HepG2 (cell line): ENCODE measurements at regions not wholly inside any gene's neighbourhood (a gene's known extent, or its start where the extent isn't known, plus 50 kb on each side); places are given as distances from the start of the nearest gene placed in this dataset.

Experiments
- ATAC-seq: fragments of 200-7000 bp; cut with Tn5 transposase; 3 replicates; pipeline ENCODE4 v1.9.1; 2020; ENCODE audit warnings: mild to moderate bottlenecking, moderate library complexity
- BruUV-seq: library from RNA; stranded (reverse); fragments of 400-500 nt; replicated peaks from 2 replicates; lab custom pipeline; 2021; lab: Mats Ljungman, UMichigan
- CTCF ChIA-PET: fragments of 300-600 bp; formaldehyde crosslinking; extraction: SDS; loops from one replicate; lab custom pipeline; 2021; ENCODE audit warnings: low total read pairs, inconsistent platforms, low intra/inter-chr PET ratio; lab: Yijun Ruan, JAX
- POLR2A ChIA-PET: fragments of 350-600 bp; sonication (Branson Sonifier 250); formaldehyde crosslinking; loops from one replicate; lab custom pipeline; 2020; ENCODE audit warnings: antibody characterized with exemption, inconsistent platforms; lab: Yijun Ruan, JAX
- DNase-seq: peaks from one replicate; pipeline ENCODE4 v3.0.0-alpha.2; 2015; ENCODE audit warnings: low spot score
- FAIRE-seq: peaks from 3 replicates; lab custom pipeline; 2011; peaks lifted over from hg19 to GRCh38; lab: Jason Lieb, UNC
- H2AFZ ChIP-seq: one replicate; pipeline ENCODE4 v1.6.1; 2011; ENCODE audit warnings: low read length, inconsistent platforms
- H3K27ac ChIP-seq: fragments of 300-600 bp; 3 replicates; pipeline ENCODE4 v1.8.0; 2011; ENCODE audit warnings: mixed run types, mild to moderate bottlenecking, mixed read lengths, low read length, inconsistent platforms; ENCODE audit not compliant: insufficient read depth; ENCODE audit errors: extremely low read length
- H3K27me3 ChIP-seq, 2 experiments: fragments of 200-600 bp in 1 of 2; 2 replicates in 1 of 2; 3 replicates in 1 of 2; pipeline versions ENCODE4 v1.6.0 to v1.8.0; 2011; ENCODE audit warnings: low read length in 2 of 2, mild to moderate bottlenecking in 2 of 2, moderate library complexity in 2 of 2, inconsistent platforms in 1 of 2; ENCODE audit not compliant: insufficient read depth in 2 of 2, control insufficient read depth in 1 of 2
- H3K36me3 ChIP-seq, 2 experiments: fragments of 200-600 bp in 1 of 2; replicated peaks in 1 of 2; 2 replicates in 1 of 2; 3 replicates in 1 of 2; pipeline versions ENCODE4 v1.5.1 to v1.8.0; 2011; ENCODE audit warnings: low read length in 2 of 2, inconsistent platforms in 1 of 2; ENCODE audit not compliant: insufficient read depth in 2 of 2, control insufficient read depth in 1 of 2
- H3K4me1 ChIP-seq: 2 replicates; pipeline ENCODE4 v1.5.1; 2012; ENCODE audit warnings: low read length, inconsistent platforms; ENCODE audit not compliant: insufficient read depth
- H3K4me2 ChIP-seq: 2 replicates; pipeline ENCODE4 v1.6.0; 2011; ENCODE audit warnings: low read depth, low read length, inconsistent platforms
- H3K4me3 ChIP-seq, 3 experiments: fragments of 200-600 bp in 1 of 3; sonication (generic), shearing (Covaris generic) in 1 of 3; replicated peaks in 1 of 3; 2 replicates each; pipeline ENCODE4 v1.5.1; 2011 to 2016; ENCODE audit warnings: low read length in 3 of 3, inconsistent platforms in 2 of 3, low read depth in 2 of 3, mild to moderate bottlenecking in 2 of 3, control low read depth in 1 of 3, mixed read lengths in 1 of 3; ENCODE audit not compliant: insufficient read depth in 1 of 3
- H3K79me2 ChIP-seq: one replicate; pipeline ENCODE4 v1.6.1; 2011; ENCODE audit warnings: low read length, inconsistent platforms; ENCODE audit not compliant: insufficient read depth
- H3K9ac ChIP-seq: 2 replicates; pipeline ENCODE4 v1.6.0; 2011; ENCODE audit warnings: mild to moderate bottlenecking, low read depth, low read length, inconsistent platforms; ENCODE audit not compliant: insufficient read depth
- H3K9me3 ChIP-seq: 2 replicates; pipeline ENCODE4 v1.5.1; 2012; ENCODE audit warnings: mild to moderate bottlenecking, low read length
- H4K20me1 ChIP-seq: 2 replicates; pipeline ENCODE4 v1.6.0; 2011; ENCODE audit warnings: inconsistent platforms, mild to moderate bottlenecking, low read length, moderate library complexity; ENCODE audit not compliant: insufficient read depth
- AKAP8 ChIP-seq: sonication (generic); formaldehyde crosslinking; IDR thresholded peaks from 2 replicates; pipeline ENCODE4 v1.5.1; 2020; ENCODE audit warnings: mild to moderate bottlenecking, missing genetic modification reagents
- GLMP ChIP-seq: sonication (generic); formaldehyde crosslinking; IDR thresholded peaks from 2 replicates; pipeline ENCODE4 v1.9.0; 2021; ENCODE audit warnings: missing genetic modification reagents, mild to moderate bottlenecking, borderline replicate concordance
- HOXA5 ChIP-seq: sonication (generic); formaldehyde crosslinking; IDR thresholded peaks from 2 replicates; pipeline ENCODE4 v1.4.0; 2020; ENCODE audit warnings: missing genetic modification reagents
- SIX4 ChIP-seq: sonication (generic); formaldehyde crosslinking; IDR thresholded peaks from 2 replicates; pipeline ENCODE4 v1.4.0; 2020; ENCODE audit warnings: missing genetic modification reagents
- TOE1 ChIP-seq: sonication (generic); formaldehyde crosslinking; IDR thresholded peaks from 2 replicates; pipeline ENCODE4 v1.4.0; 2020; ENCODE audit warnings: mild to moderate bottlenecking, missing genetic modification reagents
- XRCC5 ChIP-seq: fragments of 200-400 bp; formaldehyde crosslinking; optimal IDR thresholded peaks from 2 replicates; pipeline ENCODE3; 2017; ENCODE audit warnings: mild to moderate bottlenecking, low read length
- ZFP37 ChIP-seq: sonication (generic); formaldehyde crosslinking; IDR thresholded peaks from 2 replicates; pipeline ENCODE4 v1.4.0; 2020; ENCODE audit warnings: missing genetic modification reagents, borderline replicate concordance
- ZFP41 ChIP-seq: sonication (generic); formaldehyde crosslinking; IDR thresholded peaks from 2 replicates; pipeline ENCODE4 v1.4.0; 2020; ENCODE audit warnings: mild to moderate bottlenecking, missing genetic modification reagents, borderline replicate concordance
- ZFP90 ChIP-seq: sonication (generic); formaldehyde crosslinking; IDR thresholded peaks from 2 replicates; pipeline ENCODE4 v1.8.0; 2022; ENCODE audit warnings: missing genetic modification reagents, mild to moderate bottlenecking, inconsistent platforms, borderline replicate concordance
- ZNF207 ChIP-seq: fragments of 450-650 bp; IDR thresholded peaks from 2 replicates; pipeline ENCODE4 v1.6.1; 2016; ENCODE audit warnings: antibody characterized with exemption, borderline replicate concordance
- ZNF253 ChIP-seq: sonication (generic); formaldehyde crosslinking; IDR thresholded peaks from 2 replicates; pipeline ENCODE4 v1.8.0; 2022; ENCODE audit warnings: mild to moderate bottlenecking, missing genetic modification reagents, borderline replicate concordance
- ZNF670 ChIP-seq: sonication (generic); formaldehyde crosslinking; IDR thresholded peaks from 2 replicates; pipeline ENCODE4 v1.8.0; 2022; ENCODE audit warnings: mild to moderate bottlenecking, missing genetic modification reagents, borderline replicate concordance
- ZNF713 ChIP-seq: sonication (generic); formaldehyde crosslinking; IDR thresholded peaks from 2 replicates; pipeline ENCODE4 v1.4.0; 2020; ENCODE audit warnings: mild to moderate bottlenecking, missing genetic modification reagents
- ZNF775 ChIP-seq: sonication (generic); formaldehyde crosslinking; IDR thresholded peaks from 2 replicates; pipeline ENCODE4 v1.4.0; 2020; ENCODE audit warnings: missing genetic modification reagents, mild to moderate bottlenecking, moderate library complexity, borderline replicate concordance
- ZSCAN20 ChIP-seq: sonication (generic); formaldehyde crosslinking; IDR thresholded peaks from 2 replicates; pipeline ENCODE4 v1.4.0; 2020; ENCODE audit warnings: missing genetic modification reagents, mild to moderate bottlenecking, borderline replicate concordance
- ZUFSP ChIP-seq: sonication (generic); formaldehyde crosslinking; IDR thresholded peaks from 2 replicates; pipeline ENCODE4 v1.9.0; 2021; ENCODE audit warnings: missing genetic modification reagents, mild to moderate bottlenecking, borderline replicate concordance
- WGBS: methylation state at CpG from one replicate; pipeline ENCODE4 v1.1.6; 2017; ENCODE audit warnings: low lambda C conversion rate; 5-methylcytosine and 5-hydroxymethylcytosine counted together
- in situ Hi-C: cut with HindIII; loops from 2 replicates; pipeline ENCODE4 v1.10.0; 2017; ENCODE audit warnings: low pct_unique_long_range_greater_than_20kb; ENCODE audit not compliant: extremely low pct_ligation_motif_present
- intact Hi-C: fragments of 100-400 bp; cut with micrococcal nuclease; formaldehyde crosslinking; loops from one replicate; pipeline ENCODE4 v1.10.0; 2022; ENCODE audit not compliant: unreplicated experiment
- TF ChIP-seq, protein P1 (sequence below): sonication (generic); formaldehyde crosslinking; conservative IDR thresholded peaks from 2 replicates; pipeline ENCODE4 v1.4.0; 2020; ENCODE audit warnings: missing genetic modification reagents

- in situ Hi-C loops: no loop called here
Observed at GRCh38 chr1:10851024-10852013, 54.9 kb upstream of the CASZ1 start.

More at GRCh38 chr1:10851024-10852013, 54.9 kb upstream of the CASZ1 start:
- H3K4me1 ChIP-seq: peaks cover 20% of the 10 kb centered on the region
- ChIA-PET POLR2A (no interaction called here), CTCF (no interaction called here)
- H3K4me3 ChIP-seq: no peak overlapping the region
- DNase-seq: no peak
- no peak for ATAC-seq
- H3K9me3 ChIP-seq: no peaks in the 10 kb centered on the region
- no peak for FAIRE-seq
- no peaks in the 10 kb centered on the region for H4K20me1 ChIP-seq
- H3K9ac ChIP-seq: no peak overlapping the region
- TF ChIP-seq ZNF253 (no peak), ZFP37 (CRISPR knock-in tag) (no peak), HOXA5 (CRISPR knock-in tag) (no peak), XRCC5 (no peak), ZNF713 (CRISPR knock-in tag) (no peak), ZUFSP (CRISPR knock-in tag) (no peak), GLMP (no peak), ZFP41 (CRISPR knock-in tag) (no peak), ZNF670 (no peak), ZNF775 (CRISPR knock-in tag) (no peak), SIX4 (CRISPR knock-in tag) (no peak), ZNF207 (no peak), ZFP90 (no peak), TOE1 (CRISPR knock-in tag) (no peak), ZSCAN20 (no peak), AKAP8 (CRISPR knock-in tag) (no peak)
- TF ChIP-seq, protein P1, sequence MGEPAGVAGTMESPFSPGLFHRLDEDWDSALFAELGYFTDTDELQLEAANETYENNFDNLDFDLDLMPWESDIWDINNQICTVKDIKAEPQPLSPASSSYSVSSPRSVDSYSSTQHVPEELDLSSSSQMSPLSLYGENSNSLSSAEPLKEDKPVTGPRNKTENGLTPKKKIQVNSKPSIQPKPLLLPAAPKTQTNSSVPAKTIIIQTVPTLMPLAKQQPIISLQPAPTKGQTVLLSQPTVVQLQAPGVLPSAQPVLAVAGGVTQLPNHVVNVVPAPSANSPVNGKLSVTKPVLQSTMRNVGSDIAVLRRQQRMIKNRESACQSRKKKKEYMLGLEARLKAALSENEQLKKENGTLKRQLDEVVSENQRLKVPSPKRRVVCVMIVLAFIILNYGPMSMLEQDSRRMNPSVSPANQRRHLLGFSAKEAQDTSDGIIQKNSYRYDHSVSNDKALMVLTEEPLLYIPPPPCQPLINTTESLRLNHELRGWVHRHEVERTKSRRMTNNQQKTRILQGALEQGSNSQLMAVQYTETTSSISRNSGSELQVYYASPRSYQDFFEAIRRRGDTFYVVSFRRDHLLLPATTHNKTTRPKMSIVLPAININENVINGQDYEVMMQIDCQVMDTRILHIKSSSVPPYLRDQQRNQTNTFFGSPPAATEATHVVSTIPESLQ (CRISPR knock-in tag): no peak
- no peak overlapping the region for H3K4me2 ChIP-seq
- BruUV-seq: no TSS peak
- intact Hi-C loops: no loop called here
- no peaks in the 10 kb centered on the region for H3K79me2 ChIP-seq
- 58% methylated on average over 19 of the region's 30 CpGs for WGBS
- no peak overlapping the region for H2AFZ ChIP-seq
- H3K36me3 ChIP-seq: no peaks in the 10 kb centered on the region
- H3K27ac ChIP-seq: no peak overlapping the region
- H3K27me3 ChIP-seq: peaks cover 5 to 38% of the 10 kb centered on the region in 2 experiments
